ENCODE measurements at regions not wholly inside any gene's neighbourhood (a gene's known extent, or its start where the extent isn't known, plus 50 kb on each side); places are given as distances from the start of the nearest gene placed in this dataset.

DNA sequence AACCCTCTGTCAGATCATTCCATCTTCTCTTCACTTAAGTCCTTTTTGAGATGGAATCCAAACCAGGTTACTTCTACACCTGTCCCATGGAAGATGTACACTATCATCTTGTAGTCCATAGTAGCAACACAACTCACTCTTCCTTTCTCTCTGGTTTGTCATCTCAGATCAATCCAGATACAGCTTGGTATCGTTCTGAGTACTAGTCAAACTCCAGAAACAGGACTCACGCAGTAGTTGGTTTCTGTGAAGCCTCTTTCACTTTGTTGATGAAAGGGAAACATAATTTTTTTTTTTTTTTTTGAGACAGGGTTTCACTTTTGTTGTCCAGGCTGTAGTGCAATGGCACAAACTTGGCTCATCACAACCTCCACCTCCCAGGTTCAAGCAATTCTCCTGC, 484.0 kb downstream of the PRDM9 start:
- no peak for FAIRE-seq
- no peak for DNase-seq
- intact Hi-C loops (cut with DNase I): no loop called here

DNA sequence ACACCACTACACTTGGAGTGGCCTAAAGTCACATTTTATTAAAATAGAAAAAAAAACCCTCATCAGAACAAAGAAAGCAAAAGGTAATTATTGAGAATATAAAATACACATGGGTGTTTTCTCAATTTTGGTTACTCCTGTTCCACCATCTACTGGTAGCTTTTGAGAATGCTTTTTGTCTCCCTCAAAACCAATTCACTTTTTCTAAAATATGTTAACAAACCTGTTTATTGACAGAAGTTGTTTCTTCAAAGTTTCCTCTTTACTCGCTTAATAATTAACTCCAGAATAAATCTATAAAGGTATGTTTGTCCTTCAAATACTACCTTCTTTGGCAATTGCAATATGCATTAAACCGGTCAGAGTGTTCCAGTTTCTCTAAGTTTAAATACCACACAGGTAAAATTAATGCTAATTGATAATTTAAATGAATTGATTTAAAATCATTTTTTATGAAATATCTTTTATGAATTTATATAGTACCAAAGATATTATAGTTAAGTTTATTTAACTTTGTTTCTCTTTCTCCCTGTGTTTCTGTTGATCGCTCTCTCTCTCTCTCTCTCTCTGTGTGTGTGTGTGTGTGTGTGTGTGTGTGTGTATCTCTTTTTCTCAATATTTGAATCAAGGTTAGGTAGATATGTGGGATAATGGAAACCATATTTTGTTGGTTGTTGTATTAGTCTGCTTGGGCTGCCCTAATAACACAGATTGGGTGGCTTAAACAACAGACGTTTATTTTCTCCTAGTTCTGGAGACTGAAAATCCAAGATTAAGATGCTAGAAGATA, 487.4 kb downstream of the PRDM9 start:
- Histone ChIP-seq H3K4me3 (ENCODE audit: low read length in 3 of 3) (no peak overlapping the region), H3K9me3 (ENCODE audit: control insufficient read depth in 2 of 3, insufficient read depth in 1 of 3, low read length in 3 of 3) (no peaks in the 10 kb centered on the region), H3K27ac (ENCODE audit: low read depth in 2 of 2, low read length in 2 of 2) (no peak overlapping the region), H3K27me3 (ENCODE audit: control insufficient read depth, insufficient read depth, low read length) (no peaks in the 10 kb centered on the region), H3K9ac (ENCODE audit: low read length in 3 of 3) (no peak overlapping the region), H3K4me1 (ENCODE audit: control insufficient read depth in 2 of 3, insufficient read depth in 2 of 3, low read depth in 1 of 3, low read length in 3 of 3) (no peaks in the 10 kb centered on the region), H3K36me3 (ENCODE audit: control insufficient read depth in 2 of 3, insufficient read depth in 3 of 3, low read length in 3 of 3) (no peaks in the 10 kb centered on the region)
- intact Hi-C loops (cut with DNase I): no loop called here
- TF ChIP-seq, protein P1, sequence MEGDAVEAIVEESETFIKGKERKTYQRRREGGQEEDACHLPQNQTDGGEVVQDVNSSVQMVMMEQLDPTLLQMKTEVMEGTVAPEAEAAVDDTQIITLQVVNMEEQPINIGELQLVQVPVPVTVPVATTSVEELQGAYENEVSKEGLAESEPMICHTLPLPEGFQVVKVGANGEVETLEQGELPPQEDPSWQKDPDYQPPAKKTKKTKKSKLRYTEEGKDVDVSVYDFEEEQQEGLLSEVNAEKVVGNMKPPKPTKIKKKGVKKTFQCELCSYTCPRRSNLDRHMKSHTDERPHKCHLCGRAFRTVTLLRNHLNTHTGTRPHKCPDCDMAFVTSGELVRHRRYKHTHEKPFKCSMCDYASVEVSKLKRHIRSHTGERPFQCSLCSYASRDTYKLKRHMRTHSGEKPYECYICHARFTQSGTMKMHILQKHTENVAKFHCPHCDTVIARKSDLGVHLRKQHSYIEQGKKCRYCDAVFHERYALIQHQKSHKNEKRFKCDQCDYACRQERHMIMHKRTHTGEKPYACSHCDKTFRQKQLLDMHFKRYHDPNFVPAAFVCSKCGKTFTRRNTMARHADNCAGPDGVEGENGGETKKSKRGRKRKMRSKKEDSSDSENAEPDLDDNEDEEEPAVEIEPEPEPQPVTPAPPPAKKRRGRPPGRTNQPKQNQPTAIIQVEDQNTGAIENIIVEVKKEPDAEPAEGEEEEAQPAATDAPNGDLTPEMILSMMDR (IDR thresholded peaks at IDR 0.05; ENCODE audit: borderline replicate concordance, extremely low read depth, insufficient read depth): no peak
- DNase-seq (peak in 2 of 5 donors; percentile 17 to 35), FAIRE-seq (peak; percentile 6)

More for the DNA sequence above, 484.0 kb downstream of the PRDM9 start:
- no peak overlapping the region for H3K4me3 ChIP-seq (ENCODE audit: low read length in 3 of 3)
- no peak overlapping the region for H3K27ac ChIP-seq (ENCODE audit: low read depth in 2 of 2, low read length in 2 of 2)
- no peak overlapping the region for H3K9ac ChIP-seq (ENCODE audit: low read length in 3 of 3)
- H3K36me3 ChIP-seq (ENCODE audit: control insufficient read depth in 2 of 3, insufficient read depth in 3 of 3, low read length in 3 of 3): no peaks in the 10 kb centered on the region
- no peaks in the 10 kb centered on the region for H3K27me3 ChIP-seq (ENCODE audit: control insufficient read depth, insufficient read depth, low read length)
- no peaks in the 10 kb centered on the region for H3K9me3 ChIP-seq (ENCODE audit: control insufficient read depth in 2 of 3, insufficient read depth in 1 of 3, low read length in 3 of 3)
- TF ChIP-seq, protein P1 (IDR thresholded peaks at IDR 0.05; ENCODE audit: borderline replicate concordance, extremely low read depth, insufficient read depth): no peak
- H3K4me1 ChIP-seq (ENCODE audit: control insufficient read depth in 2 of 3, insufficient read depth in 2 of 3, low read depth in 1 of 3, low read length in 3 of 3): no peaks in the 10 kb centered on the region

DNA sequence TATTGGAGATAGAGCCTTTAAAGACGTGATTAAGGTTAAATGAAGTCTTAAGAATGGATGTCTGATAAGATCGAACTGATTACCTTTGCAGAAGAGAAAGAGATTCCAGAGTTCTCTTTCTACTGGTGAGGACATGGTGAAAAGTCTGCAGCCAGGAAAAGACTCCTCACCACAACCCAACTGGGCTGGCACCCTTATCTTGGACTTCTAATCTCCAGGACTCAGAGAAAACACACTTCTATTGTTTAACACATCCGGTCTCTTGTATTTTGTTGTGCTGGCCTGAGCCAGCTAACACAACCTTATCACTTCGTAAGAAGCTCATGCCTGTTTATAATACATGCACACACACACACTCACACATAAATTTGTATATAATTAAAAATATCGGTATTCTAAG, 489.1 kb downstream of the PRDM9 start:
- Histone ChIP-seq H3K36me3 (ENCODE audit: control insufficient read depth in 2 of 3, insufficient read depth in 3 of 3, low read length in 3 of 3) (no peaks in the 10 kb centered on the region), H3K4me3 (ENCODE audit: low read length in 3 of 3) (no peak overlapping the region), H3K27me3 (ENCODE audit: control insufficient read depth, insufficient read depth, low read length) (no peaks in the 10 kb centered on the region), H3K4me1 (ENCODE audit: control insufficient read depth in 2 of 3, insufficient read depth in 2 of 3, low read depth in 1 of 3, low read length in 3 of 3) (no peaks in the 10 kb centered on the region), H3K9me3 (ENCODE audit: control insufficient read depth in 2 of 3, insufficient read depth in 1 of 3, low read length in 3 of 3) (no peaks in the 10 kb centered on the region), H3K27ac (ENCODE audit: low read depth in 2 of 2, low read length in 2 of 2) (no peak overlapping the region), H3K9ac (ENCODE audit: low read length in 3 of 3) (no peak overlapping the region)
- intact Hi-C loops (cut with DNase I): no loop called here
- TF ChIP-seq, protein P1 (IDR thresholded peaks at IDR 0.05; ENCODE audit: borderline replicate concordance, extremely low read depth, insufficient read depth): no peak
- no peak for DNase-seq
- FAIRE-seq: no peak
